ENCODE measurements at regions not wholly inside any gene's neighbourhood (a gene's known extent, or its start where the extent isn't known, plus 50 kb on each side); places are given as distances from the start of the nearest gene placed in this dataset.
"Not testable (repeated sequence)": the region's sequence is repeated elsewhere in the genome, so short reads cannot be mapped to it uniquely, and the experiment has no call there.

DNA sequence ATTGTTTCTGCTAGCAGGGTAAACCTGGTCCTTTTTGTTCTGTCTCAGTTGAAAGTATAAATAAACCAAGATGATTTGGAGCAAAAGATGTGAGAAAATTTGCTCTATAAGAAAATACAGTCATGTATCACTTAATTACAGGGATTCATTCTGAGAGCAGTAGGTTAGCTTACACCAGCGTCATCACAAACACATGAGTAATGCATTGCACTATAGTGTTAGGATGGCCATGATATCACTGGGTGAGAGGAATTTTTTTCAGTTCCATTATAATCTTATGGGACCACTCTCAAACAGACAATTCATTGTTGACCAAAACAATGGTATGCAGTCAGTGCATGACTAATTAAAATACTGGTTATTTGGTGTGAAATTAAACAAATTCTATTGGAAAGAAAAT, 430.9 kb downstream of the CHSY3 start:
- Histone ChIP-seq H3K4me3 (ENCODE audit: low read depth in 1 of 2, low read length in 2 of 2) (no peak overlapping the region), H3K36me3 (ENCODE audit: control insufficient read depth in 1 of 2, insufficient read depth in 2 of 2, low read length in 2 of 2) (no peaks in the 10 kb centered on the region), H3K27ac (ENCODE audit: low read depth, low read length) (no peak overlapping the region), H3K9ac (ENCODE audit: low read depth in 1 of 2, low read length in 2 of 2) (no peak overlapping the region), H3K27me3 (ENCODE audit: control insufficient read depth in 1 of 2, insufficient read depth in 2 of 2, low read length in 2 of 2) (no peaks in the 10 kb centered on the region), H3K4me1 (ENCODE audit: control insufficient read depth in 1 of 2, insufficient read depth in 2 of 2, low read length in 2 of 2) (no peaks in the 10 kb centered on the region), H3K9me3 (ENCODE audit: control insufficient read depth in 1 of 2, low read length in 2 of 2) (no peaks in the 10 kb centered on the region)

DNA sequence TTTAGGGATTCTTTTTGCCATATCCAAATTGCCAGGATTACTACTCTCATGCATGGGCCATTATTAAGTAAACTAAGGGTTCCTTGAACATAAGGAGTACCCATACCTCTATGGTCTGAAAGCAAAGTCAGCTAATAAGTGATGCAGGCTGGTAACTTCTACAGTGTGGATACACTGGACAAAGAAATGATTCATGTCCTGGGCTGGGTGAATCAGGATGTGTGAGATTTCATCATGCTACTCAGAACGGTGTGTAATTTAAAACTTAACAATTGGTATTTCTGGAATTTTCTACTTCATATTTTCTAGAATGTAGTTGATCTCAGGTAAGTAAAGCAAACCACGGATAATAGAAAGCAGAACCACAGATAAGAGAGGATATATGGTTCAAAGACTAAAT, 428.8 kb downstream of the CHSY3 start:
- no peaks in the 10 kb centered on the region for H3K36me3 ChIP-seq (ENCODE audit: control insufficient read depth in 1 of 2, insufficient read depth in 2 of 2, low read length in 2 of 2)
- no peak overlapping the region for H3K9ac ChIP-seq (ENCODE audit: low read depth in 1 of 2, low read length in 2 of 2)
- H3K4me1 ChIP-seq (ENCODE audit: control insufficient read depth in 1 of 2, insufficient read depth in 2 of 2, low read length in 2 of 2) = no peaks in the 10 kb centered on the region
- no peak overlapping the region for H3K4me3 ChIP-seq (ENCODE audit: low read depth in 1 of 2, low read length in 2 of 2)
- no peaks in the 10 kb centered on the region for H3K27me3 ChIP-seq (ENCODE audit: control insufficient read depth in 1 of 2, insufficient read depth in 2 of 2, low read length in 2 of 2)
- H3K9me3 ChIP-seq (ENCODE audit: control insufficient read depth in 1 of 2, low read length in 2 of 2) = no peaks in the 10 kb centered on the region
- H3K27ac ChIP-seq (ENCODE audit: low read depth, low read length) = no peak overlapping the region

DNA sequence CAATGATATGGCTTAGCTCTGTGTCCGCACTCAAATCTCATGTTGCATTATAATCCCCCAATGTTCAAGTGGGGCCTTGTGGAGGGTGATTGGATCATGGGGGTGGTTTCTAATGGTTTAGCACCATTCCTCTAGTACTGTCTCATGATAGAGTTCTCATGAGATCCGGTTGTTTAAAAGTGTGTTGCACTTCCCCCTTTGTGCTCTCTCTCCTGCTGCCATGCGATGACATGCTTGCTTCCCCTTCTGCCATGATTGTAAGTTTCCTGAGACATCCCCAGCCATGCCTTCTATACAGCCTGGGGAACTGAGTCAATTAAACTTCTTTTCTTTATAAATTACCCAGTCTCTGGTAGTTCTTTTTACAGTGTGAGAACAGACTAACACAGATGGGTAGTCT, 427.1 kb downstream of the CHSY3 start:
- H3K27ac ChIP-seq (ENCODE audit: low read depth, low read length) = no peak overlapping the region
- no peaks in the 10 kb centered on the region for H3K36me3 ChIP-seq (ENCODE audit: control insufficient read depth in 1 of 2, insufficient read depth in 2 of 2, low read length in 2 of 2)
- no peaks in the 10 kb centered on the region for H3K27me3 ChIP-seq (ENCODE audit: control insufficient read depth in 1 of 2, insufficient read depth in 2 of 2, low read length in 2 of 2)
- no peak overlapping the region for H3K4me3 ChIP-seq (ENCODE audit: low read depth in 1 of 2, low read length in 2 of 2)
- no peaks in the 10 kb centered on the region for H3K4me1 ChIP-seq (ENCODE audit: control insufficient read depth in 1 of 2, insufficient read depth in 2 of 2, low read length in 2 of 2)
- H3K9ac ChIP-seq (ENCODE audit: low read depth in 1 of 2, low read length in 2 of 2) = no peak overlapping the region
- no peaks in the 10 kb centered on the region for H3K9me3 ChIP-seq (ENCODE audit: control insufficient read depth in 1 of 2, low read length in 2 of 2)

DNA sequence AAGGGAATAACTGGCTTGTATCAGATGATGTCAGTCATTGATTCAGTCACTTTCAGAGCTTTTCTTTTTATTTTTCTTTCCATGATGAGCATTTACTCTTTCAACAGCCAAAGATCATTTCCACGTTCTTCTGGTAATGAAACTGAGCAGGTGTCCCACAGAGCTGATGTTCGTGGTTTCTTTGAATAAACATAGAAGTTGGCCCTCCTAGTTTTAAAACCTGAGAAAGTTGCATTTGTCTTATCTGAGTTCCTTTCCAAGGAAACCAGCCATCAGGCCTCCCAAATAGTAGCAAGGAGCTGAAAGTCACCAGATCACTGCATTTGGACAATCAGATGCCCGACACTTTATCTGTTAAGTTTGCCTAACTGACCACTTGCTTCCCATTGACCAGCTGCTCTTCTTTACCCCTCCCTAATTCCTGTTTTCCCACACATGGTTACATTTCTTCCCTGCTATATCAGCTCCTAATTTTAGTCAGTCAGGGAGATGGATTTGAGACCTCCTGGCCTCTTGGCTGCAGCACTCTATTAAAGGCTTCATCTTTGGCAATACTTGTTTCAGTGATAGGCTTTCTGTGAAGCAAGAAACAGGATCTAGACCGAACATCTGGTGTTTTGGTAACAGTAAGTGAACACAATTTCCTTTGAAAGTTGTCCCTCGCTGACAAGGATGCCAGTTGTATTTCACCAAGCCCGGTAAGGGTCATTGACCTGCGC, 420.8 kb downstream of the CHSY3 start:
- no peaks in the 10 kb centered on the region for H3K36me3 ChIP-seq (ENCODE audit: control insufficient read depth in 1 of 2, insufficient read depth in 2 of 2, low read length in 2 of 2)
- H3K4me1 ChIP-seq (ENCODE audit: control insufficient read depth in 1 of 2, insufficient read depth in 2 of 2, low read length in 2 of 2) = no peaks in the 10 kb centered on the region
- H3K9me3 ChIP-seq (ENCODE audit: control insufficient read depth in 1 of 2, low read length in 2 of 2) = peaks cover 9 to 12% of the 10 kb centered on the region in 2 donors
- H3K9ac ChIP-seq (ENCODE audit: low read depth in 1 of 2, low read length in 2 of 2) = no peak overlapping the region
- no peak overlapping the region for H3K27ac ChIP-seq (ENCODE audit: low read depth, low read length)
- no peak overlapping the region for H3K4me3 ChIP-seq (ENCODE audit: low read depth in 1 of 2, low read length in 2 of 2)
- H3K27me3 ChIP-seq (ENCODE audit: control insufficient read depth in 1 of 2, insufficient read depth in 2 of 2, low read length in 2 of 2) = no peaks in the 10 kb centered on the region

DNA sequence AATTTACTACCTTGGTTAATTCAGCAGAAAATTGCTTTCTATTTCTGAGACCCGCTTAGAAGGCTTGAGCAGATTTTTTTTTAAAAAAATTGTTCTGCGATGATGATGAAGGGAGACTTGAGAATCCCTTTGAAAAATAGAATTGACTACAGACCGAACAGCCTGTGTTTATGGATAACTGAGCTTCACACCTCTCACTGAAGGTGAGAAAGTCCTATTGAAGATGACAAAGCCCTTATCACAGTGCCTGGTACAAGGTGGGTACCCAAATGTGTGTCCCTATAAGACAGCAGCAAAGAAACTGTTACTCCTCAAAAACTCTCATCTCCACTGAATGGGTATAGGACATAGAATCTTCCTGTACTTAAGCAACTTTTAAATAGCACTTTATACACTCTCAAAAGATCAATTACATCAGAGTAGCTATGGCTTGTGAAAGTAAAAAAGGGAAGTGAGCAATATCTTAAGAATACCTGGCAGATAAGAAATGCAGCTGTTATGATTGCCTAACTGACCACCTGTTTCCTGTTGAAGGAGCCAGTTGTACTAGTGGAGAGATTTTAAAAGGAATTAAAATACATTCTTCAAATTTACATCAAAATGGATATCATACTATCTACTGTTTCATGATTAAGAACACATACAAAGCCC, 419.7 kb downstream of the CHSY3 start:
- H3K4me1 ChIP-seq (ENCODE audit: control insufficient read depth in 1 of 2, insufficient read depth in 2 of 2, low read length in 2 of 2) = no peaks in the 10 kb centered on the region
- no peaks in the 10 kb centered on the region for H3K27me3 ChIP-seq (ENCODE audit: control insufficient read depth in 1 of 2, insufficient read depth in 2 of 2, low read length in 2 of 2)
- no peaks in the 10 kb centered on the region for H3K36me3 ChIP-seq (ENCODE audit: control insufficient read depth in 1 of 2, insufficient read depth in 2 of 2, low read length in 2 of 2)
- no peak overlapping the region for H3K9ac ChIP-seq (ENCODE audit: low read depth in 1 of 2, low read length in 2 of 2)
- no peak overlapping the region for H3K4me3 ChIP-seq (ENCODE audit: low read depth in 1 of 2, low read length in 2 of 2)
- H3K9me3 ChIP-seq (ENCODE audit: control insufficient read depth in 1 of 2, low read length in 2 of 2) = peaks cover 9 to 12% of the 10 kb centered on the region in 2 donors
- no peak overlapping the region for H3K27ac ChIP-seq (ENCODE audit: low read depth, low read length)

DNA sequence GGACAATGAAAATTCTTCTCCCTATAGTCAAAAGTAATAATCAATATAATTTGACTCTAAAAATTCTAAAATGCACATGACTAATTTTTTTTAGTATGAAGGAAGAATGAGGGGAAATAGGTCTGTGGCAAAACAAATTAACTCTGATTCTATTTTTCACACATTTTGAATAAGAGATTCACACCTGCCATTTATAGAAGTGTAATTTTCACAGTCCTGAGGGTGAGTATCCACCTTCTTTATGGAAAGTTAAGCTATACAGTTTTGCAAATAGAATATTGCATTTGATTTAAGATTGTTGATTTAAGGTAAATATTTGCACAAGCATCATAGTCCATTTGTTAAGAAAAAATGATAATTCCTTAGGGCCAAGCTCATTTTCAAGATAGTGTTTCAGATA, 417.7 kb downstream of the CHSY3 start:
- Histone ChIP-seq H3K27me3 (ENCODE audit: control insufficient read depth in 1 of 2, insufficient read depth in 2 of 2, low read length in 2 of 2) (no peaks in the 10 kb centered on the region), H3K9ac (ENCODE audit: low read depth in 1 of 2, low read length in 2 of 2) (no peak overlapping the region), H3K4me1 (ENCODE audit: control insufficient read depth in 1 of 2, insufficient read depth in 2 of 2, low read length in 2 of 2) (no peaks in the 10 kb centered on the region), H3K36me3 (ENCODE audit: control insufficient read depth in 1 of 2, insufficient read depth in 2 of 2, low read length in 2 of 2) (no peaks in the 10 kb centered on the region), H3K4me3 (ENCODE audit: low read depth in 1 of 2, low read length in 2 of 2) (no peak overlapping the region), H3K27ac (ENCODE audit: low read depth, low read length) (no peak overlapping the region), H3K9me3 (ENCODE audit: control insufficient read depth in 1 of 2, low read length in 2 of 2) (peaks cover 12% of the 10 kb centered on the region in 2 donors)

DNA sequence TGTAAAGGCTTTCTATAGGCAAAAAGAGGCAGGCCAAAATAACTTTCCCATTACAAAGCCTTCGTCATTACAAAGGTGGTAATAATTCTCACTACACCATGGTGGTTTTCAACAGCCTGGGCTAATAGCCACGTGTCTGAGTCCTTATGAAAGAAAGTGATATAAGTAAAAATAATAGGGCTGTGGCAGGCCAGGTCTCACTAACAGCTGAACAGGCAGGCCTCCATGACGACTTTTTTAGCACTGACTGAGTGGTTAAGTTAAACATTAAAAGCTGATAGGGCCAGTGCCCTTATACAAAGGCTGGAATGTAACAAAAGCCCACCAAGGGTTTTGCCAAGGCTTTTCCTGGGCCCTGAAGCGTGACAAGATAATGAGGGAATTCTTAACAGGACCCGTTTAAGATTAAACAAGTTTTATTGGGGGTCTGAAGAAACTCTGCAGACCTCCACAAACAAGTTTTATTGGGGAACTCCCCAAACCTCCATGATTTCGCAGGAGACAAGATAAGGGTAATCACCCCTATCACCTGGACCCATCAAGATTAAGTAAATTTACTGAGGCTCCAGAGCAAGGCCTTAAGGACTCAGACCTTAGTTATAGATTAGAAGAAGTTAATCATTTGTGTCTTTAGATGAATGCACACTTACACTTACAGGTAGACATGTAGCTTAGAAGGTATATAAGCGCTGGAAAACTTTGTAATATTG, 412.9 kb downstream of the CHSY3 start:
- peaks cover 10 to 14% of the 10 kb centered on the region in 2 donors for H3K9me3 ChIP-seq (ENCODE audit: control insufficient read depth in 1 of 2, low read length in 2 of 2)
- H3K27me3 ChIP-seq (ENCODE audit: control insufficient read depth in 1 of 2, insufficient read depth in 2 of 2, low read length in 2 of 2) = no peaks in the 10 kb centered on the region
- no peak overlapping the region for H3K27ac ChIP-seq (ENCODE audit: low read depth, low read length)
- no peaks in the 10 kb centered on the region for H3K36me3 ChIP-seq (ENCODE audit: control insufficient read depth in 1 of 2, insufficient read depth in 2 of 2, low read length in 2 of 2)
- no peak overlapping the region for H3K4me3 ChIP-seq (ENCODE audit: low read depth in 1 of 2, low read length in 2 of 2)
- no peak overlapping the region for H3K9ac ChIP-seq (ENCODE audit: low read depth in 1 of 2, low read length in 2 of 2)
- no peaks in the 10 kb centered on the region for H3K4me1 ChIP-seq (ENCODE audit: control insufficient read depth in 1 of 2, insufficient read depth in 2 of 2, low read length in 2 of 2)

DNA sequence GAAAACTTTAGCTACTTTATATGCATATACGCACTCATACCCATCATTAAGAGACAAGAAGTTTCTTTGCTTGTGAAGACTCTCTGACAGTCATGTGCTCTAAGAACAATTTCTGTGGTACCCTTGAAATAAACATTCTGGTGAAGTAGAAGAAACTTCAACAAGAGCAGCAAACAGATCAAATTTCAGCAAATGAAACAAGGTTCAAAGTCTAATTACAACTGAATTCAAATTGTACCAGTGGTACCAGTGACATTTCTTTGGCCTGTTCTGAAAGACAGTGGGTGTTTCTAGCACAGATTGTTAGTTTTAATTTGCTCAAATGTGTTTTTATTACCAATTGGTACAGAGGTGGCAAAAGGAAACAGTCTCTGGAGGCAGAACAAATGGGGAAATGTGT, 391.0 kb downstream of the CHSY3 start:
- no peaks in the 10 kb centered on the region for H3K9me3 ChIP-seq (ENCODE audit: control insufficient read depth in 1 of 2, low read length in 2 of 2)
- no peaks in the 10 kb centered on the region for H3K36me3 ChIP-seq (ENCODE audit: control insufficient read depth in 1 of 2, insufficient read depth in 2 of 2, low read length in 2 of 2)
- H3K4me3 ChIP-seq (ENCODE audit: low read depth in 1 of 2, low read length in 2 of 2) = no peak overlapping the region
- H3K27me3 ChIP-seq (ENCODE audit: control insufficient read depth in 1 of 2, insufficient read depth in 2 of 2, low read length in 2 of 2) = no peaks in the 10 kb centered on the region
- no peak overlapping the region for H3K27ac ChIP-seq (ENCODE audit: low read depth, low read length)
- no peaks in the 10 kb centered on the region for H3K4me1 ChIP-seq (ENCODE audit: control insufficient read depth in 1 of 2, insufficient read depth in 2 of 2, low read length in 2 of 2)
- H3K9ac ChIP-seq (ENCODE audit: low read depth in 1 of 2, low read length in 2 of 2) = no peak overlapping the region

DNA sequence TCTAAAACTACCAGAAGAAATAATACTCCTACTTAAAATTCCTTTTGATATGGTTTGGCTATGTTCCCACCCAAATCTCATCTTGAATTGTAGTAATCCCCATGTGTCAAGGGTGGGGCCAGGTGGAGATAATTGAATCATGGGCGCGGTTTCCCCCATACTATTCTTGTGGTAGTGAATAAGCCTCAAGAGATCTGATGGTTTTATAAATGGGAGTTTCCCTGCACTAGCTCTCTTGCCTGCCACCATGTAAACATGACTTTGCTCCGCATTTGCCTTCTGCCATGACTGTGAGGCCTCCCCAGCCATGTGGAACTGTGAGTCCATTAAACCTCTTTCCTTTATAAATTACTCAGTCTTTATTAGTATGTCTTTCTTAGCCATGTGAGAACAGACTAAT, 390.5 kb downstream of the CHSY3 start:
- not testable (repeated sequence) for H3K9me3 ChIP-seq (ENCODE audit: control insufficient read depth in 1 of 2, low read length in 2 of 2); H3K27me3 ChIP-seq (ENCODE audit: control insufficient read depth in 1 of 2, insufficient read depth in 2 of 2, low read length in 2 of 2); H3K4me1 ChIP-seq (ENCODE audit: control insufficient read depth in 1 of 2, insufficient read depth in 2 of 2, low read length in 2 of 2); H3K9ac ChIP-seq (ENCODE audit: low read depth in 1 of 2, low read length in 2 of 2); H3K4me3 ChIP-seq (ENCODE audit: low read depth in 1 of 2, low read length in 2 of 2); H3K36me3 ChIP-seq (ENCODE audit: control insufficient read depth in 1 of 2, insufficient read depth in 2 of 2, low read length in 2 of 2); H3K27ac ChIP-seq (ENCODE audit: low read depth, low read length)

DNA sequence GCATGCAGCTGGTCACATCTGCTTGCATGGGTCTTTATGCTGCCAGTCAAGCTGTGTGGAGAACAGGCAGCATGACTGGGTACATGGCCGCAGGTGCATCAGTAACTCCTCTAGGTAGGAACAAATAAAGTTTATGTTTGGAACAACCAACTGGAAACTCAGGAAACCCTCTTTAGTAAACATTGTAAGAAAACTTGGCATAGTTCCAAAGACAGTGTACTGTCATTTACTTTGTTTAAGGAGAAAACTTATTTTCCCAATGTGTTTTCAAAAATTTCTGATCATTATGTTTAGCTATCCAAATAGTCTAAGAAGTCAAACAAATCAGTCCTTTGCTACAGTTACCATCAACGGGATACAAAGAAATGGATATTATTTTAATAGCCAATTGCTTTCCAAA, 386.0 kb downstream of the CHSY3 start:
- H3K27me3 ChIP-seq (ENCODE audit: control insufficient read depth in 1 of 2, insufficient read depth in 2 of 2, low read length in 2 of 2) = no peaks in the 10 kb centered on the region
- H3K27ac ChIP-seq (ENCODE audit: low read depth, low read length) = no peak overlapping the region

More for the DNA sequence above, 386.0 kb downstream of the CHSY3 start:
- Histone ChIP-seq H3K9ac (ENCODE audit: low read depth in 1 of 2, low read length in 2 of 2) (no peak overlapping the region), H3K9me3 (ENCODE audit: control insufficient read depth in 1 of 2, low read length in 2 of 2) (no peaks in the 10 kb centered on the region), H3K4me3 (ENCODE audit: low read depth in 1 of 2, low read length in 2 of 2) (no peak overlapping the region), H3K36me3 (ENCODE audit: control insufficient read depth in 1 of 2, insufficient read depth in 2 of 2, low read length in 2 of 2) (no peaks in the 10 kb centered on the region), H3K4me1 (ENCODE audit: control insufficient read depth in 1 of 2, insufficient read depth in 2 of 2, low read length in 2 of 2) (no peaks in the 10 kb centered on the region)
